ENCODE measurements at regions not wholly inside any gene's neighbourhood (a gene's known extent, or its start where the extent isn't known, plus 50 kb on each side); places are given as distances from the start of the nearest gene placed in this dataset.

GRCh38 chr12:111126331-111126730 is 206.0 kb upstream of the MYL2 start (continued):
- TF ChIP-seq YY1 (IDR thresholded peaks at IDR 0.05): no peak
- TF ChIP-seq FOXA2 (IDR thresholded peaks at IDR 0.05): no peak

GRCh38 chr12:111124183-111124582 is 203.8 kb upstream of the MYL2 start:
- Histone ChIP-seq H3K4me3 (ENCODE audit: low read depth in 1 of 3, low read length in 3 of 3) (no peak overlapping the region), H3K36me3 (ENCODE audit: control insufficient read depth in 4 of 4, insufficient read depth in 3 of 4, low read depth in 1 of 4, low read length in 3 of 4) (peaks cover 0 to 3% (median 1%) of the 10 kb centered on the region in 4 donors), H3K9ac (ENCODE audit: low read depth in 1 of 2, low read length in 2 of 2) (no peak overlapping the region), H3K4me1 (ENCODE audit: control insufficient read depth in 4 of 4, insufficient read depth in 4 of 4, low read length in 3 of 4) (no peaks in the 10 kb centered on the region), H3K27ac (ENCODE audit: low read depth in 1 of 2, low read length in 2 of 2) (no peak overlapping the region), H3K27me3 (ENCODE audit: control insufficient read depth in 4 of 4, insufficient read depth in 4 of 4, low read length in 3 of 4) (no peaks in the 10 kb centered on the region), H3K9me3 (ENCODE audit: control insufficient read depth in 4 of 4, low read length in 3 of 4) (no peaks in the 10 kb centered on the region)
- DNase-seq (ENCODE audit: low spot score): no peak
- 95% methylated on average over 4 of the region's 4 CpGs for WGBS
- TF ChIP-seq YY1 (IDR thresholded peaks at IDR 0.05): no peak
- no peak for TF ChIP-seq RAD21 (IDR thresholded peaks at IDR 0.05)
- no peak for TF ChIP-seq TAF1 (conservative IDR thresholded peaks at IDR 0.05)
- TF ChIP-seq, protein P1, sequence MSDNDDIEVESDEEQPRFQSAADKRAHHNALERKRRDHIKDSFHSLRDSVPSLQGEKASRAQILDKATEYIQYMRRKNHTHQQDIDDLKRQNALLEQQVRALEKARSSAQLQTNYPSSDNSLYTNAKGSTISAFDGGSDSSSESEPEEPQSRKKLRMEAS (IDR thresholded peaks at IDR 0.05): no peak
- no peak for TF ChIP-seq FOXA2 (IDR thresholded peaks at IDR 0.05)
- no peak for TF ChIP-seq RXRA (IDR thresholded peaks at IDR 0.05)
- TF ChIP-seq, protein P2, sequence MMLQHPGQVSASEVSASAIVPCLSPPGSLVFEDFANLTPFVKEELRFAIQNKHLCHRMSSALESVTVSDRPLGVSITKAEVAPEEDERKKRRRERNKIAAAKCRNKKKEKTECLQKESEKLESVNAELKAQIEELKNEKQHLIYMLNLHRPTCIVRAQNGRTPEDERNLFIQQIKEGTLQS (IDR thresholded peaks at IDR 0.05): no peak
- TF ChIP-seq NR2F2 (IDR thresholded peaks at IDR 0.05): no peak
- no peak for TF ChIP-seq SP1 (IDR thresholded peaks at IDR 0.05)
- TF ChIP-seq, protein P3, sequence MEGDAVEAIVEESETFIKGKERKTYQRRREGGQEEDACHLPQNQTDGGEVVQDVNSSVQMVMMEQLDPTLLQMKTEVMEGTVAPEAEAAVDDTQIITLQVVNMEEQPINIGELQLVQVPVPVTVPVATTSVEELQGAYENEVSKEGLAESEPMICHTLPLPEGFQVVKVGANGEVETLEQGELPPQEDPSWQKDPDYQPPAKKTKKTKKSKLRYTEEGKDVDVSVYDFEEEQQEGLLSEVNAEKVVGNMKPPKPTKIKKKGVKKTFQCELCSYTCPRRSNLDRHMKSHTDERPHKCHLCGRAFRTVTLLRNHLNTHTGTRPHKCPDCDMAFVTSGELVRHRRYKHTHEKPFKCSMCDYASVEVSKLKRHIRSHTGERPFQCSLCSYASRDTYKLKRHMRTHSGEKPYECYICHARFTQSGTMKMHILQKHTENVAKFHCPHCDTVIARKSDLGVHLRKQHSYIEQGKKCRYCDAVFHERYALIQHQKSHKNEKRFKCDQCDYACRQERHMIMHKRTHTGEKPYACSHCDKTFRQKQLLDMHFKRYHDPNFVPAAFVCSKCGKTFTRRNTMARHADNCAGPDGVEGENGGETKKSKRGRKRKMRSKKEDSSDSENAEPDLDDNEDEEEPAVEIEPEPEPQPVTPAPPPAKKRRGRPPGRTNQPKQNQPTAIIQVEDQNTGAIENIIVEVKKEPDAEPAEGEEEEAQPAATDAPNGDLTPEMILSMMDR (IDR thresholded peaks at IDR 0.05; ENCODE audit: low read depth, low read length, missing input control): no peak
- no peak for TF ChIP-seq EGR1 (IDR thresholded peaks at IDR 0.05; ENCODE audit: low read depth in 2 of 2)
- TF ChIP-seq GABPA (IDR thresholded peaks at IDR 0.05 in 1 of 2, conservative IDR thresholded peaks at IDR 0.05 in 1 of 2): no peak
- no peak for TF ChIP-seq JUND (IDR thresholded peaks at IDR 0.05)
- TF ChIP-seq FOXA1 (IDR thresholded peaks at IDR 0.05): no peak
- TF ChIP-seq, protein P4, sequence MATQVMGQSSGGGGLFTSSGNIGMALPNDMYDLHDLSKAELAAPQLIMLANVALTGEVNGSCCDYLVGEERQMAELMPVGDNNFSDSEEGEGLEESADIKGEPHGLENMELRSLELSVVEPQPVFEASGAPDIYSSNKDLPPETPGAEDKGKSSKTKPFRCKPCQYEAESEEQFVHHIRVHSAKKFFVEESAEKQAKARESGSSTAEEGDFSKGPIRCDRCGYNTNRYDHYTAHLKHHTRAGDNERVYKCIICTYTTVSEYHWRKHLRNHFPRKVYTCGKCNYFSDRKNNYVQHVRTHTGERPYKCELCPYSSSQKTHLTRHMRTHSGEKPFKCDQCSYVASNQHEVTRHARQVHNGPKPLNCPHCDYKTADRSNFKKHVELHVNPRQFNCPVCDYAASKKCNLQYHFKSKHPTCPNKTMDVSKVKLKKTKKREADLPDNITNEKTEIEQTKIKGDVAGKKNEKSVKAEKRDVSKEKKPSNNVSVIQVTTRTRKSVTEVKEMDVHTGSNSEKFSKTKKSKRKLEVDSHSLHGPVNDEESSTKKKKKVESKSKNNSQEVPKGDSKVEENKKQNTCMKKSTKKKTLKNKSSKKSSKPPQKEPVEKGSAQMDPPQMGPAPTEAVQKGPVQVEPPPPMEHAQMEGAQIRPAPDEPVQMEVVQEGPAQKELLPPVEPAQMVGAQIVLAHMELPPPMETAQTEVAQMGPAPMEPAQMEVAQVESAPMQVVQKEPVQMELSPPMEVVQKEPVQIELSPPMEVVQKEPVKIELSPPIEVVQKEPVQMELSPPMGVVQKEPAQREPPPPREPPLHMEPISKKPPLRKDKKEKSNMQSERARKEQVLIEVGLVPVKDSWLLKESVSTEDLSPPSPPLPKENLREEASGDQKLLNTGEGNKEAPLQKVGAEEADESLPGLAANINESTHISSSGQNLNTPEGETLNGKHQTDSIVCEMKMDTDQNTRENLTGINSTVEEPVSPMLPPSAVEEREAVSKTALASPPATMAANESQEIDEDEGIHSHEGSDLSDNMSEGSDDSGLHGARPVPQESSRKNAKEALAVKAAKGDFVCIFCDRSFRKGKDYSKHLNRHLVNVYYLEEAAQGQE (IDR thresholded peaks at IDR 0.05): no peak
- TF ChIP-seq HNF4G (IDR thresholded peaks at IDR 0.05): no peak
- no peak for TF ChIP-seq HNF4A (conservative IDR thresholded peaks at IDR 0.05)
- TF ChIP-seq ZBTB33 (IDR thresholded peaks at IDR 0.05): no peak
